GM19025 (cell line): ENCODE measurements at regions not wholly inside any gene's neighbourhood (a gene's known extent, or its start where the extent isn't known, plus 50 kb on each side); places are given as distances from the start of the nearest gene placed in this dataset.

ENCODE experiments used
- ATAC-seq: cut with Tn5 transposase; IDR thresholded peaks from one replicate; pipeline ENCODE4 v1.9.1; 2021; ENCODE audit warnings: mild to moderate bottlenecking, low read depth, moderate library complexity; ENCODE audit not compliant: unreplicated experiment

GRCh38 chr12:63266988-63267387 is 116.0 kb upstream of the AVPR1A start:
- no peak for ATAC-seq

- ATAC-seq: no peak
These were observed 113.6 kb upstream of the AVPR1A start for GRCh38 chr12:63264629-63265028.

DNA sequence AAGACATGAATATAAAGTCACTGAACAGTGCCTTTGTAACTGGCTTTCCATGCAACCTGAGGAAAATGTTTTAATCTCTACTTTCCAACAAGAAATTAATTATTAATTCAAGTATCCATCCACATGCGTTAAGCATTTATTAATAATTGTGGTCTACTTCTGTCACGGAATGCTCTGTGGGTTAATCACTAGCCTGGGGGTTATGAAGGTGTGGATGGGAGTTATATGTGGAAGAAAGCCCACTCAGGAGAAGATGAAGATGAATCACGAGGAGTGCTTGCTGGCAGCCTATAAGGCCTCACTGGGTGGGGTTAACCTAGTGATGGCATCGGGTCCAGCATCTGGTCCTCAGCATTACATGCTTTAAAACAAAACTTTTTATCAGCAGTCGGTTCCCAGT is 99.5 kb upstream of the AVPR1A start:
- no peak for ATAC-seq

DNA sequence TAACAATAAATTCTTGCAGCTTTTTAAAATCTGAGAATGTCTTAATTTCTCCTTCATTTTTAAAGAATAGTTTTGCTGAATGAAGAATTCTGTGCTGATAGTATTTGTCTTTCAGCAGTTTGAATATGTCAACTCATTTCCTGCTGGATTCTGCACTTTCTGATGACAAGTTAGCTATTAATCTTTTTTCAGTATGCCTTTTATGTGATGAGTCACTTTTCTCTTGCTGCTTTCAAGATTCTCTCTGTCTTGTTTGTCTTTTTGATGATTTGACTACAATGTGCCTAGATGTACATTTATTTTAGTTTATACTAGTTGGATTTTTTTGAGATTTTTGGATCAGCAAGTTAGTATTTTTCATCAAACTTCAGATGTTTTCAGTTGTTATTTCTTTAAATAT is 87.9 kb upstream of the AVPR1A start:
- ATAC-seq: no peak

DNA sequence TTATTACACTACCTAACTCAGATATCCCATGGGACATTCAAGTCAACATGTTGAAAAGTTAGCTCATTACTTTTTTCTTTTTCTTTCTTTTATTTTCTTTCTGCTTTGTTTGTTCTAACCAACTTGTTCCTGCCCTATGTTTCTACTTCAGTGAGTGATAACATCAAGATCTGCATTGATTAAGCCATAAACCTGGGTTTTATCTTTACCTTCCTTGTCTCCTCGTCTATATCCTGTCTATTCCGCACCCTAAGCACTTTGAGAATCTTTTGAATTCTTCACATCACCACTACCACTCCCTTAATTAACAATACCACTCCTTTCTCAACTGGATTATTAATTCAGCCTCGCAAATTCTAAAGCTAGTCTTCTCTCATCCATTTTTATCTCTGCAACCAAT is 81.9 kb upstream of the AVPR1A start:
- no peak for ATAC-seq

DNA sequence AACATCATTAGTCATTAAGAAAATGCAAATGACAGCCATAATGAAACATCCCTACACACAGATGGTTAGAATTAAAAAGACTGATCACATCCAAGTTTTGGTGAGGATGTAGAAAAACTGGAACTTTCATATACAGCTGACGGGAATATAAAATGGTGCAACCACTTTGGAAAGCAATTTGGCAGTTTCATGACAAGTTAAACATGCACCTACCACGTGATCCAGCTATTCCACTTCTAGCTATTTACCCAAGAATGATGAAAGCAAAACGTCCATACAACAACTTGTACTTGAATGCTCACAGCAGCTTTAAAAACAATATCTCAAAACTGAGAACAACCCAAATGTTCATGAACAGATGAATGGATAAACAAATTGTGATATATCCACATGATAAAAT is 77.9 kb upstream of the AVPR1A start:
- ATAC-seq: no peak

DNA sequence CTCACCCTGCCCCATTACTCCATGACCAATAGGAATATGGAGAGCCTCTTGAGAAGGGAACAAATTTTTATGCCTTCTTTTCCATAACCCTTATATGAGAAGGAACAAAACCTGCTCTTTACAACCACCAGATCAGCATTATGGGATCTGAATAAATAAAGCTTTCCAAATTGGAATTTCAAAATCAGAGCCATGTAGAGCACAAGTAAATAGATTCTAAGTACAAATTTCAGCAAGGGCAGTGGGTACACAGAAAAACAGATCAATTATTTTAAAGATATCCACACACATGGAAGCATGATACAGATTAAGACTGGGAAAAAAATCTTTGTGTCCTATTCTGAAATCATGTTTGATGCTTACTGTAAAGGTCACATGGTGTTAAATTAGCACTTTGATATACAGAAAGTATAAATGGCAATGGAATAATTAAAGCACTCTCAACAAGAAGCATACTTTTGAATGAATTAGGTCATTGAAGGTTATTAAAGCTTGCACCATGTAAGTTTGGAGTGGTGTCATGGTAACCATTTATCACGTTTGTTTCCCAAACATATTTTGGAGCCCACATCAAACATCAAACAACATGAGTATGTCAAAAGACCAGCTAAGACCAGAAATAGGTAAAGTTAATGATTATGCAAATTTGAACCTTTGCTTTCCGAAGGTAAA is 75.9 kb upstream of the AVPR1A start:
- ATAC-seq: no peak

GRCh38 chr12:63224396-63224795 is 73.4 kb upstream of the AVPR1A start:
- ATAC-seq: no peak

DNA sequence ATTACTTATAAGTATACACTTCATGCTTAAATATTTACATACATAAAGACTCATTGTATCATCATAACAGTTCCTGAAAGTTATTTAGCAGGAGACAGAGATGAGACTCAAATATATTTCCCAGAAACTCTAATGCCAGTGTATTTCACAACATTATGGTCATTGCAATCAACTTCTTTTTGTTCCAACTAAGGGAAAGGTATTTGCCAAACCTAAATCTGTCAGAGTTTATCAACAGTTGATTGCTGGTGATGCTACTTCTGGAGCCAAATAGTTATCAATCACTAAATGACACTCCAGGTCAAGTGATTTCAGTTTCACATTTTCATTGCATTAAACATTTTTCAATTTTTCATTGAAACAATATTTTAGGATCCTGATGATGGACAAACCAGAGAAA is 72.1 kb upstream of the AVPR1A start:
- ATAC-seq: no peak

- ATAC-seq: no peak
These were observed 71.6 kb upstream of the AVPR1A start for GRCh38 chr12:63222582-63222981.

DNA sequence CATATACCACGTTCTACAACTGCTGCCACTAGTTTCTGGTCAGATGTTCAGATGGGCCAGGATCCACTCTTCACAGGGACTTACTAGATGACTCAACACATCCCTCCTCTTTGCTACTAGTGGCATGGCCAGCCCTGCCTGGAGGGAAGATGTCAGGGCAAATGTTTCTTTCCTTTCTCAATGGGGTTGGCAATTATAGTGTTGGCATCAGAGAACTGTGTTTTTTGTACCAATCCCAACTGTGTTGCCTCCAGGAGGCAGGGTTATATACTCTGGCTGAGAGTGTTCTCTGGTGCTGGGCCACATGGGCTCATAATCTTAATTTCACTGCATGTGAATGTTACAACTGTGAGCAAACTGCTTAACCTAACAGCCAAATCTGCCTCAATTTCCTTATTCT is 69.9 kb upstream of the AVPR1A start:
- no peak for ATAC-seq

DNA sequence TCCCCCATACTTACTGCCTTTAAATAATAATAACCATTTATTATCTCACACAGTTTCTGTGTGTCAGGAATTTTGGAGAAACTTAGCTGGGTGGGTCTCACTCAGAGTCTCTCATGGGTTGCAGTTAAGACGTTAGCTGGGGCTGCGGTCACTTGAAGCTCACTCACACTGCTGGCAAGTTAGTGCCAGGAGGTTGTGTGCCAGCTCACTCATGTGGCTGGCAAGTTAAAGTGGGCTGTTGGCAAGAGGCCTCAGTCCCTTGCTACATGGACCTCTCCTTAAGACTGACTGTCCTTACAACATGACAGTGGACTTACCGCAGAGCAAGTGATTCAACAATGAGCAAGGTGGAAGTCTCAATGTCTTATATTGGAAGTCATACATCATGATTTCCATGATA is 61.3 kb upstream of the AVPR1A start:
- ATAC-seq: no peak

DNA sequence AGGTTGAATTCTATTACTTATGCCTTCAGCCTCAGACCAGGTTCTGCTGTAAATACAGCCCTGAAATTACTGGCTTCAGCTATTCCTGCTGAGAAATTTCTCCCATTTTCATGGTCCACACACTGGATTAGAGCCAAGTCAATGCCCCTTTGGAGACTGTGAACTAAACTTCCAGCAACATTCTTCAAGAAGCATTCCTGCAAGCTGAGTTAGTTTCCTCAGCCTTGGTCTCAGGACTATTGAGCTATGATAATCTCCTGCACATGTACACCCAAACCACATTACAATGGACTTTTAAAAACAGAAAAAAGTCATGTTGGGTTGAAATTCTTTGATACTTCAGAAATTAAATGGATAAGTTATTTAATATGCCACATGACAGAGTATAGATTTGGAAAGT is 58.0 kb upstream of the AVPR1A start:
- ATAC-seq: no peak

DNA sequence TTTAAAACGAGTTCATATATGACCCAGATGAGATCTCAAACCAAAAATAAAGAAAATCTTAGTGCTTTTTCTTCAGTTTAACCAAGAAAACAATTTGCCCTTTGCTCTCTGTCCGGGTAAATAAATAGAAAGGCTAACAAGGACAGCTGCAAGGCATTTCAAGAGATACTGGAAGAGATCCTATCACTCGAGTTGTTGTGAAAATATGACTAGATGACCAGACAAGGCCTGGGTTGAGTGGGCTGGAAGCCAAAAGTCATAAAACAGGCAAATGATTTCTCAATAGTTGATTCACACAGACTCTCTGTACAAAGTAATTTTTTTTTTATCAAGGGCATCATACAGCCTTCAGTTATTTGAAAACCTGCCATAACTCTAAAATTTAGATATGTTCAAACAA is 55.9 kb upstream of the AVPR1A start:
- no peak for ATAC-seq

GRCh38 chr12:63206494-63206893 is 55.5 kb upstream of the AVPR1A start:
- ATAC-seq: no peak
